Central memory CD8-positive, alpha-beta T cell (primary cell): ENCODE measurements at regions not wholly inside any gene's neighbourhood (a gene's known extent, or its start where the extent isn't known, plus 50 kb on each side); places are given as distances from the start of the nearest gene placed in this dataset.
"Not testable (repeated sequence)": the region's sequence is repeated elsewhere in the genome, so short reads cannot be mapped to it uniquely, and the experiment has no call there.

Experiments
- ATAC-seq: fragments of 150-1000 bp; cut with Tn5 transposase; replicated peaks from 2 replicates; pipeline ENCODE4 v1.10.0; 2022; ENCODE audit warnings: mild to moderate bottlenecking, moderate FRiP score, moderate number of reproducible peaks; ENCODE audit not compliant: poor library complexity, severe bottlenecking; ENCODE audit errors: extremely low read depth
- DNase-seq, 2 donors: peaks; one replicate each; pipeline ENCODE4 v3.0.0; 2021; ENCODE audit warnings: low spot score in 2 of 2
- H3K27ac Mint-ChIP-seq: one replicate; pipeline ENCODE4 v1.8.0; 2022; ENCODE audit warnings: low read depth, mild to moderate bottlenecking, moderate library complexity, mixed read lengths
- H3K27me3 Mint-ChIP-seq: one replicate; pipeline ENCODE4 v1.8.0; 2022; ENCODE audit warnings: mixed read lengths
- H3K36me3 Mint-ChIP-seq: one replicate; pipeline ENCODE4 v1.8.0; 2022; ENCODE audit warnings: mild to moderate bottlenecking, moderate library complexity, mixed read lengths; ENCODE audit not compliant: insufficient read depth
- H3K4me1 Mint-ChIP-seq: one replicate; pipeline ENCODE4 v1.8.0; 2022; ENCODE audit warnings: mixed read lengths
- H3K4me3 Mint-ChIP-seq: one replicate; pipeline ENCODE4 v1.8.0; 2022; ENCODE audit warnings: mild to moderate bottlenecking, moderate library complexity, mixed read lengths
- H3K9me3 Mint-ChIP-seq: one replicate; pipeline ENCODE4 v1.8.0; 2022; ENCODE audit warnings: mixed read lengths

- not testable (repeated sequence) for H3K27me3 Mint-ChIP-seq, H3K4me3 Mint-ChIP-seq, H3K27ac Mint-ChIP-seq, H3K4me1 Mint-ChIP-seq, ATAC-seq, H3K36me3 Mint-ChIP-seq, DNase-seq
- peaks cover 34% of the 10 kb centered on the region for H3K9me3 Mint-ChIP-seq
These were observed 222.7 kb upstream of the SEMA3C start for GRCh38 chr7:81141257-81142205.

- Mint-ChIP-seq H3K4me1 (no peaks in the 10 kb centered on the region), H3K4me3 (no peak overlapping the region), H3K27ac (no peak overlapping the region), H3K36me3 (no peaks in the 10 kb centered on the region), H3K9me3 (peaks cover 28% of the 10 kb centered on the region), H3K27me3 (no peaks in the 10 kb centered on the region)
- peak; percentile 43 for ATAC-seq
- DNase-seq = no peak
These were observed 221.9 kb upstream of the SEMA3C start for GRCh38 chr7:81140775-81141174.

- DNase-seq (no peak), ATAC-seq (no peak)
- Mint-ChIP-seq H3K9me3 (peaks cover 24% of the 10 kb centered on the region), H3K4me3 (no peak overlapping the region), H3K36me3 (no peaks in the 10 kb centered on the region), H3K4me1 (no peaks in the 10 kb centered on the region), H3K27ac (no peak overlapping the region), H3K27me3 (no peaks in the 10 kb centered on the region)
These were observed 221.4 kb upstream of the SEMA3C start for GRCh38 chr7:81140252-81140651.

GRCh38 chr7:81138870-81139269 is 220.0 kb upstream of the SEMA3C start:
- no peak overlapping the region for H3K27ac Mint-ChIP-seq
- peaks cover 14% of the 10 kb centered on the region for H3K9me3 Mint-ChIP-seq
- no peak overlapping the region for H3K4me3 Mint-ChIP-seq
- H3K36me3 Mint-ChIP-seq = no peaks in the 10 kb centered on the region
- no peaks in the 10 kb centered on the region for H3K27me3 Mint-ChIP-seq
- ATAC-seq (no peak), DNase-seq (no peak)
- no peaks in the 10 kb centered on the region for H3K4me1 Mint-ChIP-seq

- H3K4me1 Mint-ChIP-seq = no peaks in the 10 kb centered on the region
- no peak overlapping the region for H3K27ac Mint-ChIP-seq
- no peak overlapping the region for H3K4me3 Mint-ChIP-seq
- H3K27me3 Mint-ChIP-seq = no peaks in the 10 kb centered on the region
- peaks cover 18% of the 10 kb centered on the region for H3K9me3 Mint-ChIP-seq
- DNase-seq (no peak), ATAC-seq (no peak)
- no peaks in the 10 kb centered on the region for H3K36me3 Mint-ChIP-seq
These were observed 216.5 kb upstream of the SEMA3C start for GRCh38 chr7:81135324-81135723.

- Mint-ChIP-seq H3K36me3 (no peaks in the 10 kb centered on the region), H3K4me1 (no peaks in the 10 kb centered on the region), H3K4me3 (no peak overlapping the region), H3K27ac (no peak overlapping the region), H3K9me3 (peaks cover 56% of the 10 kb centered on the region), H3K27me3 (no peaks in the 10 kb centered on the region)
- DNase-seq (no peak), ATAC-seq (no peak)
These were observed 209.2 kb upstream of the SEMA3C start for GRCh38 chr7:81128011-81128410.

GRCh38 chr7:81120803-81121202 is 202.0 kb upstream of the SEMA3C start:
- DNase-seq = no peak
- Mint-ChIP-seq H3K4me1 (no peaks in the 10 kb centered on the region), H3K27me3 (no peaks in the 10 kb centered on the region), H3K9me3 (peaks cover 34% of the 10 kb centered on the region), H3K27ac (no peak overlapping the region), H3K4me3 (no peak overlapping the region), H3K36me3 (no peaks in the 10 kb centered on the region)
- no peak for ATAC-seq

GRCh38 chr7:81120111-81120510 is 201.3 kb upstream of the SEMA3C start:
- no peaks in the 10 kb centered on the region for H3K36me3 Mint-ChIP-seq
- H3K4me1 Mint-ChIP-seq = no peaks in the 10 kb centered on the region
- ATAC-seq (no peak), DNase-seq (no peak)
- H3K9me3 Mint-ChIP-seq = peaks cover 32% of the 10 kb centered on the region
- H3K27ac Mint-ChIP-seq = no peak overlapping the region
- H3K4me3 Mint-ChIP-seq = no peak overlapping the region
- H3K27me3 Mint-ChIP-seq = no peaks in the 10 kb centered on the region

- Mint-ChIP-seq H3K27ac (no peak overlapping the region), H3K4me3 (no peak overlapping the region), H3K27me3 (no peaks in the 10 kb centered on the region), H3K4me1 (no peaks in the 10 kb centered on the region), H3K9me3 (peaks cover 20% of the 10 kb centered on the region), H3K36me3 (no peaks in the 10 kb centered on the region)
- ATAC-seq (no peak), DNase-seq (no peak)
These were observed 195.8 kb upstream of the SEMA3C start for GRCh38 chr7:81114633-81115032.

- Mint-ChIP-seq H3K4me3 (no peak overlapping the region), H3K9me3 (peaks cover 20% of the 10 kb centered on the region), H3K4me1 (no peaks in the 10 kb centered on the region), H3K36me3 (no peaks in the 10 kb centered on the region), H3K27ac (no peak overlapping the region), H3K27me3 (no peaks in the 10 kb centered on the region)
- ATAC-seq = no peak
- no peak for DNase-seq
These were observed 193.9 kb upstream of the SEMA3C start for GRCh38 chr7:81112731-81113130.

GRCh38 chr7:81111781-81112540 is 193.1 kb upstream of the SEMA3C start:
- no peak for ATAC-seq
- Mint-ChIP-seq H3K4me3 (no peak overlapping the region), H3K9me3 (peaks cover 13% of the 10 kb centered on the region), H3K27ac (no peak overlapping the region), H3K4me1 (no peaks in the 10 kb centered on the region), H3K36me3 (no peaks in the 10 kb centered on the region), H3K27me3 (no peaks in the 10 kb centered on the region)
- no peak for DNase-seq

- DNase-seq (no peak), ATAC-seq (no peak)
- peaks cover 13% of the 10 kb centered on the region for H3K9me3 Mint-ChIP-seq
- H3K36me3 Mint-ChIP-seq = no peaks in the 10 kb centered on the region
- H3K27me3 Mint-ChIP-seq = no peaks in the 10 kb centered on the region
- H3K27ac Mint-ChIP-seq = no peak overlapping the region
- H3K4me1 Mint-ChIP-seq = no peaks in the 10 kb centered on the region
- H3K4me3 Mint-ChIP-seq = no peak overlapping the region
These were observed 192.5 kb upstream of the SEMA3C start for GRCh38 chr7:81111358-81111757.

GRCh38 chr7:81110673-81111072 is 191.8 kb upstream of the SEMA3C start:
- Mint-ChIP-seq H3K36me3 (no peaks in the 10 kb centered on the region), H3K4me3 (no peak overlapping the region), H3K27ac (no peak overlapping the region), H3K27me3 (no peaks in the 10 kb centered on the region), H3K9me3 (peaks cover 11% of the 10 kb centered on the region), H3K4me1 (no peaks in the 10 kb centered on the region)
- ATAC-seq (no peak), DNase-seq (no peak)
